ENCODE measurements at regions not wholly inside any gene's neighbourhood (a gene's known extent, or its start where the extent isn't known, plus 50 kb on each side); places are given as distances from the start of the nearest gene placed in this dataset.

- no peak for TF ChIP-seq CTCF (conservative IDR thresholded peaks at IDR 0.05)
- H3K4me3 Mint-ChIP-seq = no peak overlapping the region
Observed at GRCh38 chr13:62919491-62919890, 1503.8 kb upstream of the PCDH20 start.

More at GRCh38 chr13:62919491-62919890, 1503.8 kb upstream of the PCDH20 start:
- Histone ChIP-seq H3K14ac (ENCODE audit: insufficient read depth, low read length) (no peak overlapping the region), H4K5ac (ENCODE audit: insufficient read length, low read depth, low read length) (no peak overlapping the region), H2AK5ac (ENCODE audit: insufficient read length, low read length) (no peak overlapping the region), H3T11ph (ENCODE audit: low read length) (no peak overlapping the region), H2BK12ac (ENCODE audit: insufficient read length, low read depth, low read length) (no peak overlapping the region), H3K4ac (ENCODE audit: low read depth, low read length) (no peak overlapping the region), H2BK5ac (ENCODE audit: insufficient read length, low read length) (no peak overlapping the region), H4K20me1 (ENCODE audit: control insufficient read depth, insufficient read depth, insufficient read length) (no peaks in the 10 kb centered on the region), H3K79me2 (ENCODE audit: insufficient read depth, low read length) (no peaks in the 10 kb centered on the region), H3K79me1 (ENCODE audit: insufficient read depth, low read depth, low read length, poor library complexity, severe bottlenecking) (no peaks in the 10 kb centered on the region), H2BK20ac (ENCODE audit: low read depth, low read length, poor library complexity, severe bottlenecking) (no peak overlapping the region), H3K27ac (ENCODE audit: insufficient read length, low read depth, low read length) (no peak overlapping the region), H3K18ac (ENCODE audit: insufficient read length, low read depth, low read length) (no peak overlapping the region), H3K9ac (ENCODE audit: extremely low read depth, insufficient read length, low read length) (no peak overlapping the region), H2BK15ac (ENCODE audit: low read depth, low read length) (no peak overlapping the region), H3K4me2 (ENCODE audit: insufficient read depth, insufficient read length, low read length) (no peak overlapping the region), H2BK120ac (ENCODE audit: low read depth, low read length, poor library complexity, severe bottlenecking) (no peak overlapping the region), H3K23me2 (ENCODE audit: insufficient read length, low read depth, low read length, poor library complexity, severe bottlenecking) (no peaks in the 10 kb centered on the region), H3K27me3 (ENCODE audit: insufficient read depth, low read length) (no peaks in the 10 kb centered on the region), H4K8ac (replicated peaks; ENCODE audit: insufficient read length, low read depth, low read length) (no peak overlapping the region), H3K56ac (ENCODE audit: insufficient read length, low read depth, low read length) (no peak overlapping the region), H2AFZ (ENCODE audit: low read length) (no peak overlapping the region), H3K9me3 (ENCODE audit: control insufficient read depth, low read depth, low read length) (no peaks in the 10 kb centered on the region), H3K23ac (ENCODE audit: insufficient read length, low read depth, low read length) (no peak overlapping the region), H3K4me1 (ENCODE audit: insufficient read depth, low read length) (no peaks in the 10 kb centered on the region), H4K91ac (ENCODE audit: insufficient read length, low read depth, low read length) (no peak overlapping the region)
- no peak for DNase-seq
- WGBS (ENCODE audit: extremely low coverage, insufficient read length, low lambda C conversion rate) = no CpG with 5 or more reads among the region's 12 CpGs
- Mint-ChIP-seq H3K9me3 (0 out of 5 replicates have a peak, but pooled peaks cover 0 to 3% of the 10 kb centered on the region in 2 experiments), H3K4me1 (no peaks in the 10 kb centered on the region), H3K36me3 (ENCODE audit: insufficient read depth in 1 of 3, low read depth in 3 of 3) (no peaks in the 10 kb centered on the region; a peak in 1 of 7 replicates), H3K27ac (no peak overlapping the region), H3K27me3 (ENCODE audit: low read depth) (no peaks in the 10 kb centered on the region)
